SK-N-SH (cell line): ENCODE measurements at regions not wholly inside any gene's neighbourhood (a gene's known extent, or its start where the extent isn't known, plus 50 kb on each side); places are given as distances from the start of the nearest gene placed in this dataset.

ENCODE experiments used
- CTCF ChIA-PET: fragments of 300-600, 350-600 bp; formaldehyde crosslinking; extraction: SDS; loops from one replicate; lab custom pipeline; 2021; lab: Yijun Ruan, JAX
- POLR2A ChIA-PET: fragments of 350-600 bp; sonication (Branson Sonifier 250); formaldehyde crosslinking; extraction: SDS; loops from one replicate; lab custom pipeline; 2020; ENCODE audit warnings: antibody characterized with exemption, inconsistent platforms; lab: Yijun Ruan, JAX
- DNase-seq: peaks from one replicate; pipeline ENCODE4 v3.0.0; 2012
- H2AFZ ChIP-seq: fragments of 200-600 bp; sonication (generic); 2 replicates; pipeline ENCODE4 v1.8.1; 2016; ENCODE audit warnings: antibody characterized with exemption, mild to moderate bottlenecking, low read depth
- H3F3A ChIP-seq: fragments of 200-600 bp; sonication (generic); replicated peaks from 2 replicates; pipeline ENCODE3; 2016; ENCODE audit warnings: antibody characterized with exemption, mild to moderate bottlenecking; ENCODE audit not compliant: insufficient read depth
- H3K27ac ChIP-seq, 2 experiments: fragments of 200-500 bp in 1 of 2; fragments of 200-600 bp in 1 of 2; sonication (Bioruptor generic) in 1 of 2; sonication (generic), shearing (Covaris generic) in 1 of 2; 2 replicates each; pipeline versions ENCODE4 v1.5.1 to v1.6.1; 2014 to 2016; ENCODE audit warnings: low read depth in 2 of 2, inconsistent platforms in 1 of 2, low read length in 1 of 2, mild to moderate bottlenecking in 1 of 2, mixed read lengths in 1 of 2
- H3K27me3 ChIP-seq: fragments of 200-600 bp; sonication (generic), shearing (Covaris generic); 2 replicates; pipeline ENCODE4 v1.6.1; 2016; ENCODE audit warnings: mixed run types; ENCODE audit not compliant: insufficient read depth
- H3K36me3 ChIP-seq, 2 experiments: fragments of 200-500 bp in 1 of 2; fragments of 200-600 bp in 1 of 2; sonication (Bioruptor generic) in 1 of 2; sonication (generic) in 1 of 2; replicated peaks in 1 of 2; 2 replicates each; pipeline versions ENCODE3 to v1.5.1; 2014 to 2016; ENCODE audit warnings: low read length in 1 of 2, mild to moderate bottlenecking in 1 of 2; ENCODE audit not compliant: insufficient read depth in 2 of 2, control insufficient read depth in 1 of 2
- H3K4me1 ChIP-seq, 2 experiments: fragments of 200-500 bp in 1 of 2; fragments of 200-600 bp in 1 of 2; sonication (Bioruptor generic) in 1 of 2; sonication (generic), shearing (Covaris generic) in 1 of 2; 2 replicates each; pipeline versions ENCODE4 v1.5.1 to v1.6.1; 2014 to 2016; ENCODE audit warnings: low read depth in 1 of 2, low read length in 1 of 2, mixed run types in 1 of 2; ENCODE audit not compliant: insufficient read depth in 2 of 2, control insufficient read depth in 1 of 2
- H3K4me2 ChIP-seq: fragments of 200-600 bp; sonication (generic), shearing (Covaris generic); 2 replicates; pipeline ENCODE4 v1.6.1; 2017; ENCODE audit warnings: mixed run types
- H3K4me3 ChIP-seq, 2 experiments: fragments of 200-500 bp in 1 of 2; fragments of 200-600 bp in 1 of 2; sonication (Bioruptor generic) in 1 of 2; sonication (generic), shearing (Covaris generic) in 1 of 2; 2 replicates each; pipeline versions ENCODE4 v1.5.1 to v1.8.1; 2014 to 2016; ENCODE audit warnings: low read depth in 2 of 2, inconsistent platforms in 1 of 2, low read length in 1 of 2, mild to moderate bottlenecking in 1 of 2, mixed read lengths in 1 of 2, moderate library complexity in 1 of 2
- H3K79me2 ChIP-seq: fragments of 200-600 bp; sonication (generic); 2 replicates; pipeline ENCODE4 v1.8.1; 2017; ENCODE audit warnings: mild to moderate bottlenecking; ENCODE audit not compliant: insufficient read depth
- H3K9ac ChIP-seq: fragments of 200-600 bp; sonication (generic); 2 replicates; pipeline ENCODE4 v1.6.1; 2017; ENCODE audit warnings: mixed run types
- H3K9me2 ChIP-seq: fragments of 200-600 bp; sonication (generic); 2 replicates; pipeline ENCODE4 v1.6.1; 2017; ENCODE audit warnings: mixed run types
- H3K9me3 ChIP-seq: fragments of 200-600 bp; sonication (generic); 2 replicates; pipeline ENCODE4 v1.6.1; 2017; ENCODE audit warnings: mixed run types, mild to moderate bottlenecking, moderate library complexity
- H4K20me1 ChIP-seq: fragments of 200-600 bp; sonication (generic); 2 replicates; pipeline ENCODE4 v1.6.1; 2017; ENCODE audit warnings: mild to moderate bottlenecking, mixed run types; ENCODE audit not compliant: insufficient read depth
- CHD2 ChIP-seq: fragments of 150-350 bp; IDR thresholded peaks from 2 replicates; pipeline ENCODE4 v1.6.1; 2018; ENCODE audit warnings: low read length; ENCODE audit not compliant: partially characterized antibody
- CTCF ChIP-seq: fragments of 200-600 bp; sonication (generic); IDR thresholded peaks from 2 replicates; pipeline ENCODE4 v1.6.1; 2017; ENCODE audit warnings: antibody characterized with exemption, mild to moderate bottlenecking, moderate library complexity
- ELF1 ChIP-seq: IDR thresholded peaks from 2 replicates; pipeline ENCODE4 v1.4.0; 2012
- FOSL2 ChIP-seq: IDR thresholded peaks from 2 replicates; pipeline ENCODE4 v1.4.0; 2012; ENCODE audit warnings: low read depth, mild to moderate bottlenecking, moderate library complexity, borderline replicate concordance
- FOXM1 ChIP-seq: IDR thresholded peaks from 2 replicates; pipeline ENCODE4 v1.4.0; 2012; ENCODE audit warnings: low read depth, mild to moderate bottlenecking
- GABPA ChIP-seq: IDR thresholded peaks from 2 replicates; pipeline ENCODE4 v1.4.0; 2012; ENCODE audit warnings: low read depth, mild to moderate bottlenecking
- JUND ChIP-seq: IDR thresholded peaks from 2 replicates; pipeline ENCODE4 v1.4.0; 2012
- NFIC ChIP-seq: IDR thresholded peaks from 2 replicates; pipeline ENCODE4 v1.4.0; 2012; ENCODE audit warnings: borderline replicate concordance
- NRF1 ChIP-seq: IDR thresholded peaks from 2 replicates; pipeline ENCODE4 v1.6.1; 2012; ENCODE audit warnings: low read depth, mild to moderate bottlenecking, low read length
- RAD21 ChIP-seq: IDR thresholded peaks from 2 replicates; pipeline ENCODE4 v1.6.1; 2012; ENCODE audit warnings: mild to moderate bottlenecking, low read length
- RFX5 ChIP-seq: IDR thresholded peaks from 2 replicates; pipeline ENCODE4 v1.6.1; 2012; ENCODE audit warnings: mild to moderate bottlenecking, improper control_type of control experiment, low read length
- SIN3A ChIP-seq: IDR thresholded peaks from 2 replicates; pipeline ENCODE4 v1.6.1; 2012; ENCODE audit warnings: low read depth, mild to moderate bottlenecking, low read length, moderate library complexity, borderline replicate concordance
- TEAD4 ChIP-seq: IDR thresholded peaks from 2 replicates; pipeline ENCODE4 v1.4.0; 2012; ENCODE audit warnings: mild to moderate bottlenecking, borderline replicate concordance; ENCODE audit not compliant: insufficient read depth
- YY1 ChIP-seq: IDR thresholded peaks from 2 replicates; pipeline ENCODE4 v1.4.0; 2012; ENCODE audit warnings: low read depth, mild to moderate bottlenecking
- WGBS: methylation state at CpG from one replicate; pipeline ENCODE4 v1.1.6; 2017; ENCODE audit warnings: low lambda C conversion rate; 5-methylcytosine and 5-hydroxymethylcytosine counted together
- TF ChIP-seq, protein P1 (sequence below): IDR thresholded peaks from 2 replicates; pipeline ENCODE4; 2012
- TF ChIP-seq, protein P2 (sequence below): IDR thresholded peaks from 2 replicates; pipeline ENCODE4 v1.6.1; 2012; ENCODE audit warnings: mild to moderate bottlenecking, low read depth, low read length, moderate library complexity
- TF ChIP-seq, protein P3 (sequence below): IDR thresholded peaks from 2 replicates; pipeline ENCODE4 v1.4.0; 2012; ENCODE audit warnings: low read depth, borderline replicate concordance

- Histone ChIP-seq H3K4me3 (no peak overlapping the region), H3K9me2 (no peaks in the 10 kb centered on the region), H4K20me1 (no peaks in the 10 kb centered on the region), H3K4me2 (no peak overlapping the region), H3F3A (no peaks in the 10 kb centered on the region), H3K9me3 (no peaks in the 10 kb centered on the region), H3K79me2 (no peaks in the 10 kb centered on the region), H3K27ac (no peak overlapping the region), H3K9ac (no peak overlapping the region), H3K27me3 (no peaks in the 10 kb centered on the region), H2AFZ (no peak overlapping the region), H3K36me3 (no peaks in the 10 kb centered on the region), H3K4me1 (peaks cover 0 to 6% of the 10 kb centered on the region in 2 experiments; a peak in 1 of 4 replicates)
- TF ChIP-seq GABPA (no peak), ELF1 (no peak), YY1 (no peak), TEAD4 (no peak), FOXM1 (no peak), SIN3A (no peak), JUND (no peak), FOSL2 (no peak), CTCF (no peak), CHD2 (no peak), RFX5 (no peak), NFIC (no peak), RAD21 (no peak), NRF1 (no peak)
- TF ChIP-seq, protein P1, sequence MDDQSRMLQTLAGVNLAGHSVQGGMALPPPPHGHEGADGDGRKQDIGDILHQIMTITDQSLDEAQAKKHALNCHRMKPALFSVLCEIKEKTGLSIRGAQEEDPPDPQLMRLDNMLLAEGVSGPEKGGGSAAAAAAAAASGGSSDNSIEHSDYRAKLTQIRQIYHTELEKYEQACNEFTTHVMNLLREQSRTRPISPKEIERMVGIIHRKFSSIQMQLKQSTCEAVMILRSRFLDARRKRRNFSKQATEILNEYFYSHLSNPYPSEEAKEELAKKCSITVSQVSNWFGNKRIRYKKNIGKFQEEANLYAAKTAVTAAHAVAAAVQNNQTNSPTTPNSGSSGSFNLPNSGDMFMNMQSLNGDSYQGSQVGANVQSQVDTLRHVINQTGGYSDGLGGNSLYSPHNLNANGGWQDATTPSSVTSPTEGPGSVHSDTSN, result no peak
- TF ChIP-seq, protein P2, sequence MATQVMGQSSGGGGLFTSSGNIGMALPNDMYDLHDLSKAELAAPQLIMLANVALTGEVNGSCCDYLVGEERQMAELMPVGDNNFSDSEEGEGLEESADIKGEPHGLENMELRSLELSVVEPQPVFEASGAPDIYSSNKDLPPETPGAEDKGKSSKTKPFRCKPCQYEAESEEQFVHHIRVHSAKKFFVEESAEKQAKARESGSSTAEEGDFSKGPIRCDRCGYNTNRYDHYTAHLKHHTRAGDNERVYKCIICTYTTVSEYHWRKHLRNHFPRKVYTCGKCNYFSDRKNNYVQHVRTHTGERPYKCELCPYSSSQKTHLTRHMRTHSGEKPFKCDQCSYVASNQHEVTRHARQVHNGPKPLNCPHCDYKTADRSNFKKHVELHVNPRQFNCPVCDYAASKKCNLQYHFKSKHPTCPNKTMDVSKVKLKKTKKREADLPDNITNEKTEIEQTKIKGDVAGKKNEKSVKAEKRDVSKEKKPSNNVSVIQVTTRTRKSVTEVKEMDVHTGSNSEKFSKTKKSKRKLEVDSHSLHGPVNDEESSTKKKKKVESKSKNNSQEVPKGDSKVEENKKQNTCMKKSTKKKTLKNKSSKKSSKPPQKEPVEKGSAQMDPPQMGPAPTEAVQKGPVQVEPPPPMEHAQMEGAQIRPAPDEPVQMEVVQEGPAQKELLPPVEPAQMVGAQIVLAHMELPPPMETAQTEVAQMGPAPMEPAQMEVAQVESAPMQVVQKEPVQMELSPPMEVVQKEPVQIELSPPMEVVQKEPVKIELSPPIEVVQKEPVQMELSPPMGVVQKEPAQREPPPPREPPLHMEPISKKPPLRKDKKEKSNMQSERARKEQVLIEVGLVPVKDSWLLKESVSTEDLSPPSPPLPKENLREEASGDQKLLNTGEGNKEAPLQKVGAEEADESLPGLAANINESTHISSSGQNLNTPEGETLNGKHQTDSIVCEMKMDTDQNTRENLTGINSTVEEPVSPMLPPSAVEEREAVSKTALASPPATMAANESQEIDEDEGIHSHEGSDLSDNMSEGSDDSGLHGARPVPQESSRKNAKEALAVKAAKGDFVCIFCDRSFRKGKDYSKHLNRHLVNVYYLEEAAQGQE, result no peak
- TF ChIP-seq, protein P3, sequence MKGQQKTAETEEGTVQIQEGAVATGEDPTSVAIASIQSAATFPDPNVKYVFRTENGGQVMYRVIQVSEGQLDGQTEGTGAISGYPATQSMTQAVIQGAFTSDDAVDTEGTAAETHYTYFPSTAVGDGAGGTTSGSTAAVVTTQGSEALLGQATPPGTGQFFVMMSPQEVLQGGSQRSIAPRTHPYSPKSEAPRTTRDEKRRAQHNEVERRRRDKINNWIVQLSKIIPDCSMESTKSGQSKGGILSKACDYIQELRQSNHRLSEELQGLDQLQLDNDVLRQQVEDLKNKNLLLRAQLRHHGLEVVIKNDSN, result no peak
- DNase-seq, result no peak
- POLR2A ChIA-PET, result no interaction called here
- WGBS, result 40% methylated on average over 3 of the region's 3 CpGs
- CTCF ChIA-PET, result interaction anchor here (0.9 kb wide), 1 partner anchor 46 kb away, joined by 3 read pairs; no protein-coding TSS in a partner anchor
Observed at GRCh38 chr9:87443461-87443860, 54.2 kb upstream of the DAPK1 start.
